ENCODE measurements at regions not wholly inside any gene's neighbourhood (a gene's known extent, or its start where the extent isn't known, plus 50 kb on each side); places are given as distances from the start of the nearest gene placed in this dataset.
A peak's percentile ranks its signal among the peaks of the same experiment; 100 is the strongest.
"Not testable (repeated sequence)": the region's sequence is repeated elsewhere in the genome, so short reads cannot be mapped to it uniquely, and the experiment has no call there.

DNA sequence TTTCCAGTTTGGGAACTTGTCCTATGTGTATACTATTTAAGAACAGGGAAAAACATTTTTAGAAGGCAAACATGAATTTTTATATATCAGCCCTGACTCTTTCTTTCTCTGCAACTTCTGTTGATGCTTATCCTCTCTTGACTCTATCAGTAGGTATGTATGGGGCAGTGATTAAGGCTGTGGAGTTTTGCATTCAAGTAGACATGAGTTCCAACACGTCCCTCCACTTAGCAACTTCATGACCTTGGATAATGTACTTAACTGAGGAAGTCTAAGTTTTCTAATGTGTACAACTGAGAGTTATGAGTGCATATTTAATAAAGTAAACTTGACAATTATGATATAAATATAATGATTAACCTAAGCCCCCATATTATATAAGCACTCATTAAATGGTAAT is 414.6 kb downstream of the TDRD3 start:
- H3K36me3 Mint-ChIP-seq, result no peaks in the 10 kb centered on the region; the same call in 1 of the 2 replicates
- TF ChIP-seq ZNF671 (CRISPR knock-in tag; IDR thresholded peaks at IDR 0.05) (no peak), ZNF281 (CRISPR knock-in tag; IDR thresholded peaks at IDR 0.05) (no peak), ATF1 (CRISPR knock-in tag; IDR thresholded peaks at IDR 0.05) (no peak), FOXK1 (CRISPR knock-in tag; IDR thresholded peaks at IDR 0.05) (no peak), SP1 (CRISPR knock-in tag; conservative IDR thresholded peaks at IDR 0.05) (no peak), ZNF317 (CRISPR knock-in tag; IDR thresholded peaks at IDR 0.05; ENCODE audit: borderline replicate concordance, low read depth) (no peak), ZMAT4 (CRISPR knock-in tag; IDR thresholded peaks at IDR 0.05) (no peak), CBFB (CRISPR knock-in tag; IDR thresholded peaks at IDR 0.05; ENCODE audit: low read depth) (no peak), RELA (CRISPR knock-in tag; IDR thresholded peaks at IDR 0.05; ENCODE audit: borderline replicate concordance) (no peak), GTF2I (CRISPR knock-in tag; conservative IDR thresholded peaks at IDR 0.05) (no peak), ZNF232 (CRISPR knock-in tag; IDR thresholded peaks at IDR 0.05) (no peak), ZNF423 (CRISPR knock-in tag; IDR thresholded peaks at IDR 0.05) (no peak)
- TF ChIP-seq, protein P1, sequence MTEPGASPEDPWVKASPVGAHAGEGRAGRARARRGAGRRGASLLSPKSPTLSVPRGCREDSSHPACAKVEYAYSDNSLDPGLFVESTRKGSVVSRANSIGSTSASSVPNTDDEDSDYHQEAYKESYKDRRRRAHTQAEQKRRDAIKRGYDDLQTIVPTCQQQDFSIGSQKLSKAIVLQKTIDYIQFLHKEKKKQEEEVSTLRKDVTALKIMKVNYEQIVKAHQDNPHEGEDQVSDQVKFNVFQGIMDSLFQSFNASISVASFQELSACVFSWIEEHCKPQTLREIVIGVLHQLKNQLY (CRISPR knock-in tag; IDR thresholded peaks at IDR 0.05), result no peak
- TF ChIP-seq, protein P2, sequence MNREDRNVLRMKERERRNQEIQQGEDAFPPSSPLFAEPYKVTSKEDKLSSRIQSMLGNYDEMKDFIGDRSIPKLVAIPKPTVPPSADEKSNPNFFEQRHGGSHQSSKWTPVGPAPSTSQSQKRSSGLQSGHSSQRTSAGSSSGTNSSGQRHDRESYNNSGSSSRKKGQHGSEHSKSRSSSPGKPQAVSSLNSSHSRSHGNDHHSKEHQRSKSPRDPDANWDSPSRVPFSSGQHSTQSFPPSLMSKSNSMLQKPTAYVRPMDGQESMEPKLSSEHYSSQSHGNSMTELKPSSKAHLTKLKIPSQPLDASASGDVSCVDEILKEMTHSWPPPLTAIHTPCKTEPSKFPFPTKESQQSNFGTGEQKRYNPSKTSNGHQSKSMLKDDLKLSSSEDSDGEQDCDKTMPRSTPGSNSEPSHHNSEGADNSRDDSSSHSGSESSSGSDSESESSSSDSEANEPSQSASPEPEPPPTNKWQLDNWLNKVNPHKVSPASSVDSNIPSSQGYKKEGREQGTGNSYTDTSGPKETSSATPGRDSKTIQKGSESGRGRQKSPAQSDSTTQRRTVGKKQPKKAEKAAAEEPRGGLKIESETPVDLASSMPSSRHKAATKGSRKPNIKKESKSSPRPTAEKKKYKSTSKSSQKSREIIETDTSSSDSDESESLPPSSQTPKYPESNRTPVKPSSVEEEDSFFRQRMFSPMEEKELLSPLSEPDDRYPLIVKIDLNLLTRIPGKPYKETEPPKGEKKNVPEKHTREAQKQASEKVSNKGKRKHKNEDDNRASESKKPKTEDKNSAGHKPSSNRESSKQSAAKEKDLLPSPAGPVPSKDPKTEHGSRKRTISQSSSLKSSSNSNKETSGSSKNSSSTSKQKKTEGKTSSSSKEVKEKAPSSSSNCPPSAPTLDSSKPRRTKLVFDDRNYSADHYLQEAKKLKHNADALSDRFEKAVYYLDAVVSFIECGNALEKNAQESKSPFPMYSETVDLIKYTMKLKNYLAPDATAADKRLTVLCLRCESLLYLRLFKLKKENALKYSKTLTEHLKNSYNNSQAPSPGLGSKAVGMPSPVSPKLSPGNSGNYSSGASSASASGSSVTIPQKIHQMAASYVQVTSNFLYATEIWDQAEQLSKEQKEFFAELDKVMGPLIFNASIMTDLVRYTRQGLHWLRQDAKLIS (CRISPR knock-in tag; IDR thresholded peaks at IDR 0.05; ENCODE audit: borderline replicate concordance), result no peak
- H3K4me3 Mint-ChIP-seq, result no peak overlapping the region
- peaks cover 13% of the 10 kb centered on the region for H3K9me3 Mint-ChIP-seq
- ChIA-PET POLR2A (no interaction called here), CTCF (no interaction called here)
- DNase-seq (ENCODE audit: low spot score), result no peak
- H3K27ac Mint-ChIP-seq, result no peak overlapping the region
- H3K4me1 Mint-ChIP-seq, result peaks cover 3% of the 10 kb centered on the region; the same call in 1 of the 2 replicates
- no peaks in the 10 kb centered on the region for H3K27me3 Mint-ChIP-seq (ENCODE audit: low read depth)
- no peak for ATAC-seq

GRCh38 chr13:60805640-60806039 is 408.6 kb downstream of the TDRD3 start:
- peaks cover 16% of the 10 kb centered on the region for H3K9me3 Mint-ChIP-seq
- POLR2A ChIA-PET; DNase-seq (ENCODE audit: low spot score); H3K4me3 Mint-ChIP-seq; H3K27ac Mint-ChIP-seq; ATAC-seq; CTCF ChIA-PET; H3K27me3 Mint-ChIP-seq (ENCODE audit: low read depth): not testable (repeated sequence)
- H3K36me3 Mint-ChIP-seq, result peaks cover 12% of the 10 kb centered on the region; the same call in 1 of the 2 replicates
- H3K4me1 Mint-ChIP-seq, result peaks cover 15% of the 10 kb centered on the region

DNA sequence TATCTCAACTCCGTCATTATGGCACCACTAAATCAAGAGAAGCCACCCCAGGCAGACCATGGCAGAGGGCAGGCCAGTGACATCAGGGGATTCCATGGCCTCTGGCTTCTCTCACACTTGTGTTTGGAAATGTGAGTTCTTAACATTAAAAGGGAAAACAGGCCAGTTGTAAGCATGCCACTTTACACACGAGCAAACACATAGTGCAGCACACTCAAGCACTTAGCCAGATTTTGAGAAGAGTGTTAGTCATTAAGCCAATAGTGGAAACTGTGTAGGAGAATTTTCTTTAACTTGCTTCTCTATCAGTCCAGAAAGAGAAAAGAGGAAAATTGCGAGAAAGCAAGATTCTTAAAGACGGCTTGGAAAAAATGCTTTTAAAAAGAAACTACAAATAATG is 401.5 kb downstream of the TDRD3 start:
- 0 out of 2 replicates have a peak, but pooled peaks cover 5% of the 10 kb centered on the region for H3K9me3 Mint-ChIP-seq
- no peaks in the 10 kb centered on the region for H3K36me3 Mint-ChIP-seq
- no peak for DNase-seq (ENCODE audit: low spot score)
- ChIA-PET CTCF (no interaction called here), POLR2A (no interaction called here)
- 0 out of 2 replicates have a peak overlapping the region, but pooled peaks have one; percentile 62 for H3K27ac Mint-ChIP-seq
- H3K4me1 Mint-ChIP-seq, result 0 out of 2 replicates have a peak, but pooled peaks cover 2% of the 10 kb centered on the region
- no peak overlapping the region for H3K4me3 Mint-ChIP-seq
- ATAC-seq, result no peak
- no peaks in the 10 kb centered on the region for H3K27me3 Mint-ChIP-seq (ENCODE audit: low read depth)
- TF ChIP-seq, protein P3, sequence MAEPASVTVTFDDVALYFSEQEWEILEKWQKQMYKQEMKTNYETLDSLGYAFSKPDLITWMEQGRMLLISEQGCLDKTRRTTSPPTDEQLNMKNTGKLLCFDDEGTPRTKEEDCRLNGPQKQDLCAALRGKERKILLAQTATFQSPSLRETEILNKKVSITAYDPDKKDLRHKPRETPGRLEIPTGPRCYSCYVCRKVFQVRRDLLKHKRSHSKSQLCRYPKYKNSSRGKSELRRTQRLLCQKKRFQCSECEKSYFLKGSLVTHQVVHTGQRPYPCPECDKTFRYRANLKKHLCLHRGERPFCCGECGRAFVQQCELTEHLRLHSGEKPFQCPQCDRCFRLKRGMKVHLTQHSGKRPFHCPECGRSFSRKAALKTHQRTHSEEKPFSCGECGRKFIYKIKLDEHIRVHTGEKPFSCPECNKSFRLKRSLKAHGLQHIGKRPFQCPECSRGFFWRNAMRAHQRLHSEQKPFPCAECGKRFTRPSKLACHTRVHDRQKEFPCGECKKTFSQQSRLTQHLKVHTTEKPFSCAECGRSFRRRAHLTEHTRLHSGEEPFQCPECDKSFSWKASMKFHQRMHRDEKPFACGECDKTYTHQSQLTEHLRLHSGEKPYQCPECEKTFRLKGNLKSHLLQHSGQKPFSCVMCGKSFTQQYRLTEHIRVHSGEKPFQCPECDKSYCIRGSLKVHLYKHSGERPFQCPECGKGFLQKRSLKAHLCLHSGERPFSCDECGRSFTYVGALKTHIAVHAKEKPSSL (CRISPR knock-in tag; conservative IDR thresholded peaks at IDR 0.05), result no peak
- no peak for TF ChIP-seq CREB1 (CRISPR knock-in tag; IDR thresholded peaks at IDR 0.05)
- TF ChIP-seq, protein P4, sequence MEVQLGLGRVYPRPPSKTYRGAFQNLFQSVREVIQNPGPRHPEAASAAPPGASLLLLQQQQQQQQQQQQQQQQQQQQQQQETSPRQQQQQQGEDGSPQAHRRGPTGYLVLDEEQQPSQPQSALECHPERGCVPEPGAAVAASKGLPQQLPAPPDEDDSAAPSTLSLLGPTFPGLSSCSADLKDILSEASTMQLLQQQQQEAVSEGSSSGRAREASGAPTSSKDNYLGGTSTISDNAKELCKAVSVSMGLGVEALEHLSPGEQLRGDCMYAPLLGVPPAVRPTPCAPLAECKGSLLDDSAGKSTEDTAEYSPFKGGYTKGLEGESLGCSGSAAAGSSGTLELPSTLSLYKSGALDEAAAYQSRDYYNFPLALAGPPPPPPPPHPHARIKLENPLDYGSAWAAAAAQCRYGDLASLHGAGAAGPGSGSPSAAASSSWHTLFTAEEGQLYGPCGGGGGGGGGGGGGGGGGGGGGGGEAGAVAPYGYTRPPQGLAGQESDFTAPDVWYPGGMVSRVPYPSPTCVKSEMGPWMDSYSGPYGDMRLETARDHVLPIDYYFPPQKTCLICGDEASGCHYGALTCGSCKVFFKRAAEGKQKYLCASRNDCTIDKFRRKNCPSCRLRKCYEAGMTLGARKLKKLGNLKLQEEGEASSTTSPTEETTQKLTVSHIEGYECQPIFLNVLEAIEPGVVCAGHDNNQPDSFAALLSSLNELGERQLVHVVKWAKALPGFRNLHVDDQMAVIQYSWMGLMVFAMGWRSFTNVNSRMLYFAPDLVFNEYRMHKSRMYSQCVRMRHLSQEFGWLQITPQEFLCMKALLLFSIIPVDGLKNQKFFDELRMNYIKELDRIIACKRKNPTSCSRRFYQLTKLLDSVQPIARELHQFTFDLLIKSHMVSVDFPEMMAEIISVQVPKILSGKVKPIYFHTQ (CRISPR knock-in tag; IDR thresholded peaks at IDR 0.05), result no peak
- TF ChIP-seq PRRX2 (CRISPR knock-in tag; IDR thresholded peaks at IDR 0.05), result no peak
- TF ChIP-seq, protein P5, sequence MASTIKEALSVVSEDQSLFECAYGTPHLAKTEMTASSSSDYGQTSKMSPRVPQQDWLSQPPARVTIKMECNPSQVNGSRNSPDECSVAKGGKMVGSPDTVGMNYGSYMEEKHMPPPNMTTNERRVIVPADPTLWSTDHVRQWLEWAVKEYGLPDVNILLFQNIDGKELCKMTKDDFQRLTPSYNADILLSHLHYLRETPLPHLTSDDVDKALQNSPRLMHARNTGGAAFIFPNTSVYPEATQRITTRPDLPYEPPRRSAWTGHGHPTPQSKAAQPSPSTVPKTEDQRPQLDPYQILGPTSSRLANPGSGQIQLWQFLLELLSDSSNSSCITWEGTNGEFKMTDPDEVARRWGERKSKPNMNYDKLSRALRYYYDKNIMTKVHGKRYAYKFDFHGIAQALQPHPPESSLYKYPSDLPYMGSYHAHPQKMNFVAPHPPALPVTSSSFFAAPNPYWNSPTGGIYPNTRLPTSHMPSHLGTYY (CRISPR knock-in tag; IDR thresholded peaks at IDR 0.05), result no peak

Data from WTC11 (cell line).